HepG2 (cell line): ENCODE measurements at regions not wholly inside any gene's neighbourhood (a gene's known extent, or its start where the extent isn't known, plus 50 kb on each side); places are given as distances from the start of the nearest gene placed in this dataset.

Experiments
- ATAC-seq: fragments of 200-7000 bp; cut with Tn5 transposase; 3 replicates; pipeline ENCODE4 v1.9.1; 2020; ENCODE audit warnings: mild to moderate bottlenecking, moderate library complexity
- BruUV-seq: library from RNA; stranded (reverse); fragments of 400-500 nt; replicated peaks from 2 replicates; lab custom pipeline; 2021; lab: Mats Ljungman, UMichigan
- CTCF ChIA-PET: fragments of 300-600 bp; formaldehyde crosslinking; extraction: SDS; loops from one replicate; lab custom pipeline; 2021; ENCODE audit warnings: low total read pairs, inconsistent platforms, low intra/inter-chr PET ratio; lab: Yijun Ruan, JAX
- POLR2A ChIA-PET: fragments of 350-600 bp; sonication (Branson Sonifier 250); formaldehyde crosslinking; loops from one replicate; lab custom pipeline; 2020; ENCODE audit warnings: antibody characterized with exemption, inconsistent platforms; lab: Yijun Ruan, JAX
- DNase-seq: peaks from one replicate; pipeline ENCODE4 v3.0.0-alpha.2; 2015; ENCODE audit warnings: low spot score
- FAIRE-seq: peaks from 3 replicates; lab custom pipeline; 2011; peaks lifted over from hg19 to GRCh38; lab: Jason Lieb, UNC
- H2AFZ ChIP-seq: one replicate; pipeline ENCODE4 v1.6.1; 2011; ENCODE audit warnings: low read length, inconsistent platforms
- H3K27ac ChIP-seq: fragments of 300-600 bp; 3 replicates; pipeline ENCODE4 v1.8.0; 2011; ENCODE audit warnings: mixed run types, mild to moderate bottlenecking, mixed read lengths, low read length, inconsistent platforms; ENCODE audit not compliant: insufficient read depth; ENCODE audit errors: extremely low read length
- H3K27me3 ChIP-seq, 2 experiments: fragments of 200-600 bp in 1 of 2; 2 replicates in 1 of 2; 3 replicates in 1 of 2; pipeline versions ENCODE4 v1.6.0 to v1.8.0; 2011; ENCODE audit warnings: low read length in 2 of 2, mild to moderate bottlenecking in 2 of 2, moderate library complexity in 2 of 2, inconsistent platforms in 1 of 2; ENCODE audit not compliant: insufficient read depth in 2 of 2, control insufficient read depth in 1 of 2
- H3K36me3 ChIP-seq, 2 experiments: fragments of 200-600 bp in 1 of 2; replicated peaks in 1 of 2; 2 replicates in 1 of 2; 3 replicates in 1 of 2; pipeline versions ENCODE4 v1.5.1 to v1.8.0; 2011; ENCODE audit warnings: low read length in 2 of 2, inconsistent platforms in 1 of 2; ENCODE audit not compliant: insufficient read depth in 2 of 2, control insufficient read depth in 1 of 2
- H3K4me1 ChIP-seq: 2 replicates; pipeline ENCODE4 v1.5.1; 2012; ENCODE audit warnings: low read length, inconsistent platforms; ENCODE audit not compliant: insufficient read depth
- H3K4me2 ChIP-seq: 2 replicates; pipeline ENCODE4 v1.6.0; 2011; ENCODE audit warnings: low read depth, low read length, inconsistent platforms
- H3K4me3 ChIP-seq, 3 experiments: fragments of 200-600 bp in 1 of 3; sonication (generic), shearing (Covaris generic) in 1 of 3; replicated peaks in 1 of 3; 2 replicates each; pipeline ENCODE4 v1.5.1; 2011 to 2016; ENCODE audit warnings: low read length in 3 of 3, inconsistent platforms in 2 of 3, low read depth in 2 of 3, mild to moderate bottlenecking in 2 of 3, control low read depth in 1 of 3, mixed read lengths in 1 of 3; ENCODE audit not compliant: insufficient read depth in 1 of 3
- H3K79me2 ChIP-seq: one replicate; pipeline ENCODE4 v1.6.1; 2011; ENCODE audit warnings: low read length, inconsistent platforms; ENCODE audit not compliant: insufficient read depth
- H3K9ac ChIP-seq: 2 replicates; pipeline ENCODE4 v1.6.0; 2011; ENCODE audit warnings: mild to moderate bottlenecking, low read depth, low read length, inconsistent platforms; ENCODE audit not compliant: insufficient read depth
- H3K9me3 ChIP-seq: 2 replicates; pipeline ENCODE4 v1.5.1; 2012; ENCODE audit warnings: mild to moderate bottlenecking, low read length
- H4K20me1 ChIP-seq: 2 replicates; pipeline ENCODE4 v1.6.0; 2011; ENCODE audit warnings: inconsistent platforms, mild to moderate bottlenecking, low read length, moderate library complexity; ENCODE audit not compliant: insufficient read depth
- CBX2 ChIP-seq, 2 experiments: fragments of 200-600 bp in 1 of 2; sonication (generic); formaldehyde crosslinking in 1 of 2; IDR thresholded peaks; 2 replicates each; pipeline versions ENCODE4 v1.7.0 to v1.8.1; 2018 to 2022; ENCODE audit warnings: low read depth in 2 of 2, low read length in 1 of 2, mild to moderate bottlenecking in 1 of 2, missing genetic modification reagents in 1 of 2
- CREB3 ChIP-seq: sonication (generic); formaldehyde crosslinking; IDR thresholded peaks from 2 replicates; pipeline ENCODE4 v1.5.0; 2020; ENCODE audit warnings: missing genetic modification reagents
- HDAC2 ChIP-seq: sonication (generic); formaldehyde crosslinking; IDR thresholded peaks from 2 replicates; pipeline ENCODE4 v1.4.0; 2020; ENCODE audit warnings: missing genetic modification reagents
- MAFF ChIP-seq: IDR thresholded peaks from 2 replicates; pipeline ENCODE4 v1.6.1; 2011; ENCODE audit warnings: low read depth, low read length, improper control_type of control experiment
- MAFK ChIP-seq, 2 experiments: IDR thresholded peaks in 1 of 2; conservative IDR thresholded peaks in 1 of 2; 2 replicates each; pipeline ENCODE4 v1.6.1; 2011; ENCODE audit warnings: improper control_type of control experiment in 2 of 2, low read length in 2 of 2
- MTA1 ChIP-seq: sonication (generic); formaldehyde crosslinking; IDR thresholded peaks from 2 replicates; pipeline ENCODE4 v1.4.0; 2020; ENCODE audit warnings: missing genetic modification reagents, mild to moderate bottlenecking, borderline replicate concordance
- MTF2 ChIP-seq: sonication (generic); formaldehyde crosslinking; IDR thresholded peaks from 2 replicates; pipeline ENCODE4 v1.5.0; 2020; ENCODE audit warnings: missing genetic modification reagents, borderline replicate concordance
- MXD4 ChIP-seq: IDR thresholded peaks from 2 replicates; pipeline ENCODE4 v1.6.1; 2016; ENCODE audit warnings: mild to moderate bottlenecking, missing biosample characterization, missing genetic modification reagents
- PAF1 ChIP-seq: IDR thresholded peaks from 2 replicates; pipeline ENCODE4 v1.6.1; 2016; ENCODE audit warnings: missing genetic modification reagents, missing compliant biosample characterization
- SP1 ChIP-seq, 2 experiments: fragments of 450-650 bp in 1 of 2; sonication (generic) in 1 of 2; formaldehyde crosslinking in 1 of 2; IDR thresholded peaks; 2 replicates each; pipeline versions ENCODE4 v1.4.0 to v1.6.1; 2016 to 2020; ENCODE audit warnings: missing genetic modification reagents in 1 of 2
- SSRP1 ChIP-seq: IDR thresholded peaks from 2 replicates; pipeline ENCODE4 v1.6.1; 2016; ENCODE audit warnings: control low read depth
- STAT6 ChIP-seq: sonication (generic); formaldehyde crosslinking; IDR thresholded peaks from 2 replicates; pipeline ENCODE4 v1.4.0; 2020; ENCODE audit warnings: missing genetic modification reagents, mild to moderate bottlenecking, borderline replicate concordance
- THAP8 ChIP-seq: sonication (generic); formaldehyde crosslinking; IDR thresholded peaks from 2 replicates; pipeline ENCODE4 v1.5.1; 2020; ENCODE audit warnings: missing genetic modification reagents, mild to moderate bottlenecking, borderline replicate concordance
- ZNF496 ChIP-seq: sonication (generic); formaldehyde crosslinking; IDR thresholded peaks from 2 replicates; pipeline ENCODE4 v1.8.1; 2023; ENCODE audit warnings: mild to moderate bottlenecking, moderate library complexity, missing genetic modification reagents; ENCODE audit not compliant: insufficient replicate concordance
- ZNF781 ChIP-seq: sonication (generic); formaldehyde crosslinking; IDR thresholded peaks from 2 replicates; pipeline ENCODE4 v1.5.1; 2020; ENCODE audit warnings: borderline replicate concordance, mild to moderate bottlenecking, missing genetic modification reagents; ENCODE audit errors: not compliant biosample characterization
- WGBS: methylation state at CpG from one replicate; pipeline ENCODE4 v1.1.6; 2017; ENCODE audit warnings: low lambda C conversion rate; 5-methylcytosine and 5-hydroxymethylcytosine counted together
- in situ Hi-C: cut with HindIII; loops from 2 replicates; pipeline ENCODE4 v1.10.0; 2017; ENCODE audit warnings: low pct_unique_long_range_greater_than_20kb; ENCODE audit not compliant: extremely low pct_ligation_motif_present
- intact Hi-C: fragments of 100-400 bp; cut with micrococcal nuclease; formaldehyde crosslinking; loops from one replicate; pipeline ENCODE4 v1.10.0; 2022; ENCODE audit not compliant: unreplicated experiment

- CTCF ChIA-PET = no interaction called here
- Histone ChIP-seq H3K79me2 (no peaks in the 10 kb centered on the region), H3K27me3 (no peaks in the 10 kb centered on the region), H3K4me3 (no peak overlapping the region), H3K36me3 (no peaks in the 10 kb centered on the region), H3K9ac (no peak overlapping the region), H4K20me1 (no peaks in the 10 kb centered on the region), H3K4me2 (no peak overlapping the region), H3K9me3 (no peaks in the 10 kb centered on the region), H3K27ac (no peak overlapping the region), H2AFZ (no peak overlapping the region), H3K4me1 (no peaks in the 10 kb centered on the region)
- in situ Hi-C loops (no loop called here), intact Hi-C loops (no loop called here)
- FAIRE-seq (no peak), ATAC-seq (no peak), DNase-seq (no peak)
- WGBS = 0% methylated on average over 2 of the region's 2 CpGs
- POLR2A ChIA-PET = no interaction called here
- TF ChIP-seq MAFK (conservative IDR thresholded peaks at IDR 0.05 in 1 of 2, IDR thresholded peaks at IDR 0.05 in 1 of 2; ENCODE audit: low read length in 2 of 2) = peak; percentile 70 to 92
- TF ChIP-seq SP1 (IDR thresholded peaks at IDR 0.05) = no peak
- no peak for TF ChIP-seq SP1 (CRISPR knock-in tag; IDR thresholded peaks at IDR 0.05)
- peak; percentile 86 for TF ChIP-seq MAFF
- BruUV-seq = no TSS peak
Measured at GRCh38 chr6:50449128-50449527, 264.2 kb upstream of the TFAP2D start.

- H3K27me3 ChIP-seq = no peaks in the 10 kb centered on the region
- no peak overlapping the region for H3K4me2 ChIP-seq
- FAIRE-seq (no peak), ATAC-seq (no peak), DNase-seq (no peak)
- no peaks in the 10 kb centered on the region for H3K4me1 ChIP-seq
- WGBS = 29% methylated on average over 4 of the region's 4 CpGs
- H3K9ac ChIP-seq = no peak overlapping the region
- H3K36me3 ChIP-seq = no peaks in the 10 kb centered on the region
- intact Hi-C loops (no loop called here), in situ Hi-C loops (no loop called here)
- no peak overlapping the region for H3K4me3 ChIP-seq
- H3K79me2 ChIP-seq = no peaks in the 10 kb centered on the region
- no peak overlapping the region for H3K27ac ChIP-seq
- H4K20me1 ChIP-seq = no peaks in the 10 kb centered on the region
- ChIA-PET POLR2A (no interaction called here), CTCF (no interaction called here)
- BruUV-seq = no TSS peak
- H2AFZ ChIP-seq = no peak overlapping the region
- no peaks in the 10 kb centered on the region for H3K9me3 ChIP-seq
- no peak for TF ChIP-seq STAT6 (CRISPR knock-in tag)
- TF ChIP-seq MTA1 (CRISPR knock-in tag) = no peak
- TF ChIP-seq THAP8 (CRISPR knock-in tag) = no peak
- no peak for TF ChIP-seq HDAC2 (CRISPR knock-in tag)
- TF ChIP-seq CREB3 (CRISPR knock-in tag) = no peak
- TF ChIP-seq CBX2 (IDR thresholded peaks at IDR 0.05; ENCODE audit: low read depth, low read length) = no peak
- no peak for TF ChIP-seq CBX2 (CRISPR knock-in tag; IDR thresholded peaks at IDR 0.05; ENCODE audit: low read depth)
- TF ChIP-seq MXD4 (CRISPR knock-in tag) = no peak
- TF ChIP-seq PAF1 (CRISPR knock-in tag) = no peak
- TF ChIP-seq SSRP1 (CRISPR knock-in tag) = no peak
- no peak for TF ChIP-seq MTF2 (CRISPR knock-in tag)
- no peak for TF ChIP-seq ZNF496
- TF ChIP-seq ZNF781 (CRISPR knock-in tag) = no peak
Measured at GRCh38 chr6:50451826-50452400, 261.4 kb upstream of the TFAP2D start.
